Stimulated activated naive B cell treated with anti-CD40 and anti-IgM and Interleukin-4, amounts not matched to agents 10 μg/mL and 1 μg/mL and 100 μg/mL, for 72 hours (primary cell): ENCODE measurements at regions not wholly inside any gene's neighbourhood (a gene's known extent, or its start where the extent isn't known, plus 50 kb on each side); places are given as distances from the start of the nearest gene placed in this dataset.
"Not testable (repeated sequence)": the region's sequence is repeated elsewhere in the genome, so short reads cannot be mapped to it uniquely, and the experiment has no call there.

ENCODE experiments used
- ATAC-seq, 2 donors: fragments of 150-1000 bp; cut with Tn5 transposase; replicated peaks; 2 replicates each; pipeline ENCODE4 v1.10.0; 2021; ENCODE audit warnings: moderate library complexity in 1 of 2
- DNase-seq: peaks from one replicate; pipeline ENCODE4 v3.0.0; 2021
- H3K27ac Mint-ChIP-seq: one replicate; pipeline ENCODE4 v1.8.0; 2022; ENCODE audit warnings: mild to moderate bottlenecking, mixed read lengths
- H3K27me3 Mint-ChIP-seq, 2 donors: one replicate each; pipeline ENCODE4 v1.8.0; 2022; ENCODE audit warnings: mixed read lengths in 2 of 2
- H3K36me3 Mint-ChIP-seq, 2 donors: one replicate each; pipeline ENCODE4 v1.8.0; 2022; ENCODE audit warnings: mixed read lengths in 2 of 2, mild to moderate bottlenecking in 1 of 2
- H3K4me1 Mint-ChIP-seq, 2 donors: one replicate each; pipeline ENCODE4 v1.8.0; 2022; ENCODE audit warnings: mixed read lengths in 2 of 2, mild to moderate bottlenecking in 1 of 2
- H3K4me3 Mint-ChIP-seq, 2 donors: one replicate each; pipeline ENCODE4 v1.8.0; 2022; ENCODE audit warnings: mild to moderate bottlenecking in 2 of 2, mixed read lengths in 2 of 2, moderate library complexity in 1 of 2
- H3K9me3 Mint-ChIP-seq, 2 donors: one replicate each; pipeline ENCODE4 v1.8.0; 2022; ENCODE audit warnings: mixed read lengths in 2 of 2, mild to moderate bottlenecking in 1 of 2

DNA sequence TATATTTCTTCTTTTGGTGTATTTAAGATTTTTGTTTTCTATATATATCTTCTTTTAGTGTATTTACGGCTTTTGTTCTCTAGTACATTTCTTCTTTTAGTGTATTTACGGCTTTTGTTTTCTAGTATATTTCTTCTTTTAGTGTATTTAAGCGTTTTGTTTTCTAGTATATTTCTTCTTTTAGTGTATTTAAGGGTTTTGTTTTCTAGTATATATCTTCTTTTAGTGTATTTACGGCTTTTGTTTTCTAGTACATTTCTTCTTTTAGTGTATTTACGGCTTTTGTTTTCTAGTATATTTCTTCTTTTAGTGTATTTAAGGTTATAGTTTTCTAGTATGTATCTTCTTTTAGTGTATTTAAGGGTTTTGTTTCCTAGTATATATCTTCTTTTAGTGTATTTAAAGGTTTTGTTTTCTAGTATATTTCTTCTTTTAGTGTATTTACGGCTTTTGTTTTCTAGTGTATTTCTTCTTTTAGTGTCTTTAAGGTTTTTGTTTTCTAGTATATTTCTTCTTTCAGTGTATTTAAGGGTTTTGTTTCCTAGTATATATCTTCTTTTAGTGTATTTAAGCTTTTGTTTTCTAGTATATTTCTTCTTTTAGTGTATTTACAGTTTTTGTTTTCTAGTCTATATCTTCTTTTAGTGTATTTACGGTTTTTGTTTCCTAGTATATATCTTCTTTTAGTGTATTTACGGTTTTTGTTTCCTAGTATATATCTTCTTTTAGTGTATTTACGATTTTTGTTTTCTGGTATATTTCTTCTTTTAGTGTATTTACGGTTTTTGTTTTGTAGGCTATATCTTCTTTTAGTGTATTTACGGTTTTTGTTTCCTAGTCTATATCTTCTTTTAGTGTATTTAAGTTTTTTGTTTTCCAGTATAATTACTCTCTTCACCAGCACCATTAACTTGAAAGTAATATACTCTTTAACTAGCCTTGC lies 249.4 kb downstream of the SHOX start:
- not testable (repeated sequence) for H3K4me3 Mint-ChIP-seq, H3K4me1 Mint-ChIP-seq, DNase-seq, H3K27ac Mint-ChIP-seq, H3K36me3 Mint-ChIP-seq, ATAC-seq, H3K9me3 Mint-ChIP-seq
- H3K27me3 Mint-ChIP-seq: peaks cover 23 to 28% of the 10 kb centered on the region in 2 donors

DNA sequence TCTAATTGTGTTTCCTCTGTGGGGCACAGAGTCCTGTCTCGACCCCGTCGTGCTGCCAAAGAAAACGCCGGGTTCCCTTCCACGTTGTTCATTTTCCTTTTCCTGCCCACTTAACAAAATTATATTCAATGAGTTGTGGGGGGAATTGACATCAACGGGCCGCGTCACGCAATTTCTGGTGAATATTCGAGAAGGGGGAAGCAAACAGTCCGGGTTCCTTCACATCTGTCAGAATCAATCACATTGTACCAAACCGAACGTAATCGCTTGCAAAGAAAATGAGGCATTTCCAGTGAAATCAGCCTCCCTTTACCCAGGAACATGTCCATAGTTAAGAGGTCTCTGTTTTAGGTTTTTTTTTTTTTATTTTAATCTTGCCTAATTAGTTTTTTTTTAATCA lies 243.5 kb downstream of the SHOX start:
- Mint-ChIP-seq H3K27me3 (peaks cover 7 to 18% of the 10 kb centered on the region in 2 donors), H3K9me3 (peaks cover 7 to 9% of the 10 kb centered on the region in 2 donors), H3K4me1 (no peaks in the 10 kb centered on the region), H3K36me3 (no peaks in the 10 kb centered on the region), H3K27ac (no peak overlapping the region), H3K4me3 (no peak overlapping the region)
- DNase-seq: no peak
- ATAC-seq: no peak

DNA sequence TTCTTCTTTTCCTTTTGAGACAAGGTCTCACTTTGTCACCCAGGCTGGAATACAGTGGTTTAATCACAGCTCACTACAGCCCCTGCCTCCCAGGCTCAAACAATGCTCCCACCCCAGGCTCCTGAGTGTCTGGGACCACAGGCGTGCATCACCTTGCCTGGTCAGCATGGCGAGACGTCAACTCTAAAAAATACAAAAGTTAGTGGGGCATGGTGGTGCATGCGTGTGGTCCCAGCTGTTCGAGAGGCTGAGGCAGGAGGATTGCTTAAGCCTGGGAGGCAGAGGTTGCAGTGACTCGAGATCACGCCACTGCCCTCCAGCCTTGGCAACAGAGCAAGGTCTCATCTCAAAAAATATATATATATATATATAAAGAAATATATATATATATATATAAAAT lies 242.4 kb downstream of the SHOX start:
- no peak overlapping the region for H3K27ac Mint-ChIP-seq
- DNase-seq (no peak), ATAC-seq (no peak)
- H3K27me3 Mint-ChIP-seq: peaks cover 12 to 26% of the 10 kb centered on the region in 2 donors
- no peaks in the 10 kb centered on the region for H3K36me3 Mint-ChIP-seq
- H3K4me3 Mint-ChIP-seq: no peak overlapping the region
- H3K9me3 Mint-ChIP-seq: peaks cover 7 to 9% of the 10 kb centered on the region in 2 donors
- H3K4me1 Mint-ChIP-seq: no peaks in the 10 kb centered on the region

DNA sequence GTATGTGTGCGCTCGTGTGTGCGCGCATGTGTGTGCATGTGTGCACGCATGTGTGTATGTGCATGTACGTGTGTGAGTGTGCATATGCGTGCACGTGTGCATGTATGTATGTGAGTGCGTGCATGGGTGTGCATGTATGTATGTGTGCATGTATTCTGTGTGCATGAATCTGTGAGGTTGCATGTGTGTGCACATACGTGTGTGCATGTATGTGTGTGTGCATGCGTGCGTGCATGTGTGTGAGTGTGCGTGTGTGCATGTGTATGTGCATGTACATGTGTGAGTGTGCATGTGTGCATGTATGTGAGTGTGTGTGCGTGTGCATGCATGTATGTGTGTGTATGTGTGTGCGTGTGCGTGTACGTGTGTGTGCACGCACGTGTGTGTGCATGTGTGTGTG lies 241.5 kb downstream of the SHOX start:
- H3K36me3 Mint-ChIP-seq: no peaks in the 10 kb centered on the region
- DNase-seq: no peak
- peaks cover 18 to 26% of the 10 kb centered on the region in 2 donors for H3K27me3 Mint-ChIP-seq
- H3K4me1 Mint-ChIP-seq: no peaks in the 10 kb centered on the region
- ATAC-seq: no peak
- H3K9me3 Mint-ChIP-seq: peaks cover 7% of the 10 kb centered on the region in 2 donors
- H3K27ac Mint-ChIP-seq: no peak overlapping the region
- H3K4me3 Mint-ChIP-seq: no peak overlapping the region

DNA sequence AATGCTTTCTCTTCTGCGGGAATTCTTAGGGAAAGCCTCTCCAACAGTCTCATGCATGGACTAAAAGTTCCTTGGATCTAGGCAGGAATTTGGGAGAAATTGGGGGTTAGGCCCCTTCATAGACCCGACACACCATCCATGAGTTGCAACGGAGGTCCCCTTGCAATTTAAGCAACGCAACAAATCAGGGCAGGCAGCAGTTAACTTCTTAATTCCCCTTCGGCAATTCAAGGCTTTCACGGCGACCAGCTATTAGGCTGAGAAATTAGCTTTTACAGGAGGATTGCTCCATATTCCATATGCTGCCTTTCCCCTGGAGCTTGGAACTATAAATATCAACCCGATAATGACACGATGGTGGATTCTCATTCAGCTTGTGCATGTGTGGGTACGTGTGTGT lies 241.0 kb downstream of the SHOX start:
- H3K4me1 Mint-ChIP-seq: no peaks in the 10 kb centered on the region
- no peak overlapping the region for H3K4me3 Mint-ChIP-seq
- DNase-seq (no peak), ATAC-seq (no peak)
- no peaks in the 10 kb centered on the region for H3K36me3 Mint-ChIP-seq
- H3K9me3 Mint-ChIP-seq: peaks cover 7% of the 10 kb centered on the region in 2 donors
- H3K27ac Mint-ChIP-seq: no peak overlapping the region
- peaks cover 18 to 22% of the 10 kb centered on the region in 2 donors for H3K27me3 Mint-ChIP-seq

DNA sequence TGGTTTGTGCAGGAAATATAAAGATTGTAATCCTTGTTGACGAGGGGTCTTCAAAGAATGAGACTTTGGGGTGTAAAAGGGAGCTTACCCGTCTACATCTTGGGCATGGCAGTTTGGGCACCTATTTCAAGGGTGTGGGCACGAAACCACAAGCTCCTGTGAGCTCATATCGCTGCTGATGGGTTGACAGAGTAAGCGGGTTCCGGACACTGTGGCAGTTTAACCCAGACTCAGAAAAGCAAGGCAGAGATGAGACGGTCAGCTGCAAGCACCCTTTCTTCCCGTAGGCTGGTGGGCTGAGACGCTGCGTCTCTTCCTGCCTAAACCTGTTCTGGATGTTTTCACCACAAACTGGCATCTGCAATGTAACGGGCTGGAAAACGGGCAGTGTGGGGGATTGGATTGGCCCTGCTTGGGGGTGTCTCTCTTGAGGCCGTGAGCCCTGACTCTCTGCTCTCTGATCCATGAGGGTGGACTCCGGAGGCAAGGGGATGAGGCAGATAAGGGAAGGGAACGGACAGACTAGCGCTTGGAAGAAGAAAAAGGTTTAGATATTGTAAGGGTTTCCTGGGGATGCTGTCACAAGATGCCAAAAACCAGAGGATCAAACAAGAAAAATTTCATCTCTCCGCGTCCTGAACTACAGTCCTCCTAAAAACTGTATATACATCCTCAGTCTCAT lies 237.5 kb downstream of the SHOX start:
- H3K36me3 Mint-ChIP-seq: no peaks in the 10 kb centered on the region
- no peaks in the 10 kb centered on the region for H3K4me1 Mint-ChIP-seq
- ATAC-seq: no peak
- H3K4me3 Mint-ChIP-seq: no peak overlapping the region
- peaks cover 7% of the 10 kb centered on the region in 2 donors for H3K9me3 Mint-ChIP-seq
- H3K27me3 Mint-ChIP-seq: peaks cover 18 to 22% of the 10 kb centered on the region in 2 donors
- no peak for DNase-seq
- H3K27ac Mint-ChIP-seq: no peak overlapping the region

DNA sequence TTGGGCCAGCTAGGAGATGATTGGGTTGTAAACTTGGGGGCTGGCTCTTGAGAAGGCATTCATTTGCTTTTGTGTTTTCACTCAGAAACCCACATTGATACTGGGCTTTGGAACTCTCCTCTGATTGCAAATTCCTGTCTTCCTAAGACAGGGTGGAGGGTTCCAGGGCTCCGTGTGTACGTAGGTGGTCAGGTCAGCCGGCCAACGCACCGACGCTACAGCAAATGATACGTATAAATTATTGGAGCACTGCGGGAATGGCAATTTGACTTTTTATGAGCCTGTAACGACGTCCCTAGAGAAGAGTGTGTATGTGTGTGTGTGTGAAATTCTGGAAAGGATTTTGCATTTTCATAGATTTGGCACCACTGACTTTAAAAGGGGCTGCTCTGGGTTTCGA lies 236.9 kb downstream of the SHOX start:
- no peaks in the 10 kb centered on the region for H3K4me1 Mint-ChIP-seq
- H3K27ac Mint-ChIP-seq: no peak overlapping the region
- DNase-seq: no peak
- no peak overlapping the region for H3K4me3 Mint-ChIP-seq
- no peak for ATAC-seq
- H3K9me3 Mint-ChIP-seq: peaks cover 6 to 7% of the 10 kb centered on the region in 2 donors
- H3K27me3 Mint-ChIP-seq: peaks cover 18 to 22% of the 10 kb centered on the region in 2 donors
- no peaks in the 10 kb centered on the region for H3K36me3 Mint-ChIP-seq

DNA sequence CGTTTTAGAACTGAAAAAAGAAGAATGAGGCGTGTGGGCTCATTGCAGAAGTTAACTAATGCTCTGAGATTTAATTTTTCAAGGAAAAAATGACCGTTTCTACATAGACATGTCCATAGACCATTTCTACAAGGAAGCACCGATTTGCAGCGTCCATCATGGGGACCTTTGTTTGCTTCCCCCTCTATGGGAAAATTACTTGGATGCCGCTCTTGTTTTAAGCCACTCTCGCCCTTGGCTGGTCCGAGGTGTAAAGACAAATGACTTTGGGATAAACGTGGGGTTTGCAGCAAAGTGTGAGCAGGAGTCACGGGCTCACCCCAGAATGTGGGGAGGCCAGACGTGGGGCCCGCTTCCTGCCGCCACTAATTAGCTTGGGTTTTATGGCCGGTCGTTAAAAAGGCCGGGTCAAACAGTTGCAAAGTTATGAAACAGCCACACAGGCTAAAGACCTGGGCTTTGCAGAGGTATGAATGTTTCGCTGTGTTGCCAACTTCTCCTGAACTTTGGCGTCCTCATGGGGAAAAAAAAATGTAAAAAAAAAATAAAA lies 235.9 kb downstream of the SHOX start:
- H3K27me3 Mint-ChIP-seq: peaks cover 18 to 22% of the 10 kb centered on the region in 2 donors
- DNase-seq (no peak), ATAC-seq (no peak)
- H3K9me3 Mint-ChIP-seq: no peaks in the 10 kb centered on the region
- H3K27ac Mint-ChIP-seq: no peak overlapping the region
- no peaks in the 10 kb centered on the region for H3K36me3 Mint-ChIP-seq
- H3K4me3 Mint-ChIP-seq: no peak overlapping the region
- no peaks in the 10 kb centered on the region for H3K4me1 Mint-ChIP-seq

DNA sequence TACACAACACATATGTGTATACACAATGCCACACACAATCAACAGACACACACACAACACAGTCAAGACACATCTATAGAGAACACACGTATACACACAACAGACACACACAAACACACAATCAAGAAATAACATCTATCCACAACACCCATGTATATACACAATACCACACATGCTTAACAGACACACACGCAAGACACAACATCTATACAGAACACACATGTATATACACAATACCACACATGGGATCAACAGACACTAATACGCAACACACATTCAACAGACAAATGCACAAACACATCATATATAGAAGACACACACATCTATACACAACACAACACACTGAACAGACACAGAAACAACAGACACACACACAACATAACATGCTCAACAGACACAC lies 234.8 kb downstream of the SHOX start:
- H3K27me3 Mint-ChIP-seq: peaks cover 18 to 22% of the 10 kb centered on the region in 2 donors
- no peaks in the 10 kb centered on the region for H3K9me3 Mint-ChIP-seq
- no peak overlapping the region for H3K4me3 Mint-ChIP-seq
- H3K4me1 Mint-ChIP-seq: no peaks in the 10 kb centered on the region
- DNase-seq (no peak), ATAC-seq (no peak)
- no peaks in the 10 kb centered on the region for H3K36me3 Mint-ChIP-seq
- no peak overlapping the region for H3K27ac Mint-ChIP-seq

DNA sequence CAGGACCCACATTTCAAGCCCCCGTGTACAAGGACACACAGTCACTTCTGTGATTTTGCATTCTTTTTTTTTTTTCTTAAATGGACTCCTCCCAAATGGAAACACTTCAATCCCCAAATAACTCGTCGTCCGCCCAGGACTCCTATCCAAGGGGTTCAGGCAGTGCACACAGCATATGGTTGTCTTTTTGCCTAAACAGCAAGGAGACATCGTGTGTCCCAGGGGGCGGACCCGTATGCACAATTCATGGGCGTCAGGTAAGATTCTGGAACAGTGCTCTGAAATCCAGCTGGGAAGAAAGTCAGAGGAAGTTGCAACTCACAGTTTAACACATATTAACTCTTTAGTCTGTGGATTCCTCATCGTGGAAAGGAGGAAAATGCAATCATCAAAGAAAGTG lies 231.3 kb downstream of the SHOX start:
- no peak overlapping the region for H3K4me3 Mint-ChIP-seq
- no peak overlapping the region for H3K27ac Mint-ChIP-seq
- no peak for DNase-seq
- H3K36me3 Mint-ChIP-seq: peaks cover 0 to 1% of the 10 kb centered on the region in 2 donors
- no peak for ATAC-seq
- H3K4me1 Mint-ChIP-seq: no peaks in the 10 kb centered on the region
- peaks cover 5 to 6% of the 10 kb centered on the region in 2 donors for H3K9me3 Mint-ChIP-seq
- H3K27me3 Mint-ChIP-seq: no peaks in the 10 kb centered on the region

DNA sequence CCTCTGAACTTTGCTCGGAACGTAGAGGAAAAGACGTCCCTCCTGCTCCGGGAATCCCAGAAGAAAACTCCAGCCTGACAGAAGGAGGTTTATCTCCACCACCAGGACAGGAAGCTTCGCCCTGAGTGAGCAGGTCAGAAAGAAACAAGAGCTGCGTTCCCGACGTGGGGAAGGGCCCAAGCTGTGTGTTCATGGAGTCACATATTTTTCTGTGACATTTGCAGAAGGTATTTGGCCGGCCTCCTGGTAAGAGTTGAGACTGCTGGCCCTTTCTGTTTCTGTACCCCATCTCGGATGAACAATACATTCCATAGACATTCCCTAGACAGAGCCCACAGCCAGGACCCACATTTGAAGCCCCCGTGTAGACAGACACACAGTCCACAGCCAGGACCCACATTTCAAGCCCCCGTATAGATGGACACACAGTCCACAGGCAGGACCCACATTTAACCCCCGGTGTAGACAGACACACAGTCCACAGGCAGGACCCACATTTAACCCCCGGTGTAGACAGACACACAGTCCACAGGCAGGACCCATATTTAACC lies 230.8 kb downstream of the SHOX start:
- ATAC-seq (no peak), DNase-seq (no peak)
- Mint-ChIP-seq H3K9me3 (peaks cover 5 to 6% of the 10 kb centered on the region in 2 donors), H3K36me3 (peaks cover 0 to 1% of the 10 kb centered on the region in 2 donors), H3K27ac (no peak overlapping the region), H3K27me3 (no peaks in the 10 kb centered on the region), H3K4me3 (no peak overlapping the region), H3K4me1 (no peaks in the 10 kb centered on the region)

DNA sequence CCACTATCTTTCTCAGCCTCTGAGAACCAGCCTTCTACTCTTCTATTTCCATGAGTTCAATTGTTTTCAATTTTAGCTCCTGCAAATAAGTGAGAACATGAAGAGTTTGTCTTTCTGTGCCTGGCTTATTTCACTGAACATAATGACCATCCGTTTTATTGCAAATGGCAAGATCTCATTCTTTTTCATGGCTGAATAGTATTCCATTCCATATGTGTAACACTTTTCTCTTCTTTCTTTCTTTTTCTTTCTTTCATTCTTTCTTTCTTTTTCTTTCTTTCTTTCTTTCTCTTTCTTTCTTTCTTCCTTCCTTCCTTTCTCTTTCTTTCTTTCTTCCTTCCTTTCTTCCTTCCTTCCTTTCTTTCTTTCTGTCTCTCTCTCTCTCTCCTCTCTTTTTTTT lies 228.7 kb downstream of the SHOX start:
- Mint-ChIP-seq H3K4me1 (no peaks in the 10 kb centered on the region), H3K4me3 (no peak overlapping the region), H3K36me3 (peaks cover 0 to 1% of the 10 kb centered on the region in 2 donors), H3K9me3 (peaks cover 5 to 8% of the 10 kb centered on the region in 2 donors), H3K27ac (no peak overlapping the region), H3K27me3 (peaks cover 10 to 11% of the 10 kb centered on the region in 2 donors)
- DNase-seq (no peak), ATAC-seq (no peak)

DNA sequence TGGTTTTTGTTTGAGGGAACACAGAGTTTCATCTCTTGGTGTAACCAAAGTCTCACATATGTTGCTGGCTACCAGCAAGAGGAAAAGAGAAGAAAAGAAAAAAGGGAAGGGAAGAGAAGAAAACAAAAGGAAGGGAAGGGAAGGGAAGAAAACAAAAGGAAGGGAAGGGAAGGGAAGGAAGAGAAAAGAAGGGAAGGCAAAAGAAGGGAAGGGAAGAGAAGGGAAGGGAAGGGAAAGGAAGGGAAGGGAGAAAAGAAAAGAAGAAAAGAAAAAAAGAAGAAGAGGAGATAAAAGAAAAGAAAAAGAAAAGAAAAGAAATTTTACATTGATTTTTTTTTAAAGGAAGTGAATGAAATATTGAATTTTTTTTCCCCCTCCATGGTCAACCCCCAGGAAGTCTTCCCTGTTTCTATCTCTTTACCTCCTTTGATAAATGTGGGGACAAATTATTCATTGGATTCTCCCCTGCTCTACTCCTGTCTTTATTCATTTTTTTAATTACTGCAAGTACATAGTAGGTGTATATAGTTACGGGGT lies 228.0 kb downstream of the SHOX start:
- no peak overlapping the region for H3K4me3 Mint-ChIP-seq
- peaks cover 10 to 12% of the 10 kb centered on the region in 2 donors for H3K27me3 Mint-ChIP-seq
- DNase-seq (no peak), ATAC-seq (no peak)
- no peaks in the 10 kb centered on the region for H3K4me1 Mint-ChIP-seq
- no peak overlapping the region for H3K27ac Mint-ChIP-seq
- H3K36me3 Mint-ChIP-seq: peaks cover 0 to 1% of the 10 kb centered on the region in 2 donors
- H3K9me3 Mint-ChIP-seq: peaks cover 5 to 9% of the 10 kb centered on the region in 2 donors

DNA sequence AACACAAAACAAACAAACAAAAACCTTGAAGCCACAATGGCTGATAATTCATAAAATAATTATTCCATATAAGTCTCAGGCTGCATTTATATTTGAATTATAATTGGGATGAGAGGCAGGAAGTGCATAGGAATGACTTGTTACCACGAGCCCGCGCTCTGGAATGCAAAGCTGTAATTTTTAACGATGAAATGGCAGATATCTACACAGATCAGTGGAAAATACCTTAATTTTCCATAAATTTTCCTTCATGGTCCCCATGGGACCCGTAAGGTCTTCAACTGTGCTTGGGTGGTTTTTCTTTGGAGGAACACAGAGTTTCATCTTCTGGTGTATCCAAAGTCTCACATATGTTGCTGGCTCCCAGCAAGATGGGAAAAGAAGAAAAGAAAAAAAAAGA lies 226.8 kb downstream of the SHOX start:
- ATAC-seq (no peak), DNase-seq (no peak)
- Mint-ChIP-seq H3K27me3 (peaks cover 12 to 17% of the 10 kb centered on the region in 2 donors), H3K9me3 (peaks cover 5 to 9% of the 10 kb centered on the region in 2 donors), H3K4me1 (no peaks in the 10 kb centered on the region), H3K4me3 (no peak overlapping the region), H3K36me3 (peaks cover 0 to 1% of the 10 kb centered on the region in 2 donors), H3K27ac (no peak overlapping the region)
